H1 (cell line): ENCODE measurements at regions not wholly inside any gene's neighbourhood (a gene's known extent, or its start where the extent isn't known, plus 50 kb on each side); places are given as distances from the start of the nearest gene placed in this dataset.

Source experiments
- CTCF ChIA-PET: fragments of 300-600 bp; sonication (Branson Sonifier 250); formaldehyde crosslinking; loops from one replicate; lab custom pipeline; 2021; ENCODE audit not compliant: partially characterized antibody; lab: Charles Lee
- POLR2A ChIA-PET: fragments of 300-600 bp; sonication (Branson Sonifier 250); formaldehyde crosslinking; loops from one replicate; lab custom pipeline; 2021; ENCODE audit warnings: inconsistent platforms; ENCODE audit not compliant: partially characterized antibody; lab: Charles Lee
- DNase-seq, 2 experiments: peaks; one replicate each; pipeline versions ENCODE4 v3.0.0 to v3.0.0-alpha.2; 2010 to 2022; ENCODE audit warnings: low spot score in 2 of 2, low read depth in 1 of 2, mixed read lengths in 1 of 2
- FAIRE-seq: peaks from 2 replicates; lab custom pipeline; 2011; peaks lifted over from hg19 to GRCh38; lab: Jason Lieb, UNC
- H2AFZ ChIP-seq: 2 replicates; pipeline ENCODE4 v1.8.1; 2012; ENCODE audit warnings: low read length, inconsistent platforms
- H2AK5ac ChIP-seq: 2 replicates; pipeline ENCODE4 v1.6.1; 2013; ENCODE audit warnings: low read depth, low read length
- H2BK120ac ChIP-seq: replicated peaks from 2 replicates; pipeline ENCODE3; 2013; ENCODE audit warnings: low read depth, low read length, inconsistent platforms
- H2BK12ac ChIP-seq: 2 replicates; pipeline ENCODE4 v1.6.1; 2013; ENCODE audit warnings: low read depth, low read length
- H2BK15ac ChIP-seq: 2 replicates; pipeline ENCODE4 v1.6.1; 2013; ENCODE audit warnings: low read length
- H2BK20ac ChIP-seq: 2 replicates; pipeline ENCODE4 v1.6.1; 2013; ENCODE audit warnings: low read length
- H2BK5ac ChIP-seq: 2 replicates; pipeline ENCODE4 v1.6.1; 2013; ENCODE audit warnings: low read depth, low read length
- H3K14ac ChIP-seq: 2 replicates; pipeline ENCODE4 v1.6.1; 2013; ENCODE audit warnings: inconsistent platforms; ENCODE audit not compliant: insufficient read length
- H3K18ac ChIP-seq: 2 replicates; pipeline ENCODE4 v1.6.1; 2013; ENCODE audit warnings: low read length; ENCODE audit errors: extremely low read depth
- H3K23ac ChIP-seq: 2 replicates; pipeline ENCODE4 v1.6.1; 2013; ENCODE audit warnings: inconsistent platforms; ENCODE audit not compliant: insufficient read length
- H3K23me2 ChIP-seq: 2 replicates; pipeline ENCODE4 v1.6.1; 2013; ENCODE audit warnings: low read depth, low read length
- H3K27ac ChIP-seq: 2 replicates; pipeline ENCODE4 v1.6.1; 2011; ENCODE audit warnings: low read depth, low read length, inconsistent platforms
- H3K27me3 ChIP-seq, 4 experiments: replicated peaks in 1 of 4; 1 replicate in 1 of 4; 2 replicates in 3 of 4; pipeline versions ENCODE4 v1.6.1 to v1.8.1; 2011 to 2013; ENCODE audit warnings: low read length in 3 of 4, mild to moderate bottlenecking in 3 of 4, inconsistent platforms in 2 of 4, mixed read lengths in 2 of 4, moderate library complexity in 1 of 4; ENCODE audit not compliant: control insufficient read depth in 3 of 4, insufficient read depth in 3 of 4; ENCODE audit errors: extremely low read depth in 1 of 4
- H3K36me3 ChIP-seq, 4 experiments: 2 replicates each; pipeline versions ENCODE4 v1.6.1 to v1.8.1; 2011 to 2013; ENCODE audit warnings: mild to moderate bottlenecking in 4 of 4, low read length in 3 of 4, moderate library complexity in 2 of 4, control low read depth in 1 of 4, inconsistent platforms in 1 of 4; ENCODE audit not compliant: insufficient read depth in 4 of 4, control insufficient read depth in 2 of 4
- H3K4ac ChIP-seq: replicated peaks from 2 replicates; pipeline ENCODE3; 2013; ENCODE audit warnings: low read length, low read depth, mixed read lengths, inconsistent platforms; ENCODE audit not compliant: insufficient read length
- H3K4me1 ChIP-seq, 4 experiments: replicated peaks in 1 of 4; 1 replicate in 1 of 4; 2 replicates in 3 of 4; pipeline versions ENCODE4 v1.6.1 to v1.8.1; 2011 to 2013; ENCODE audit warnings: low read length in 3 of 4, inconsistent platforms in 2 of 4, mixed read lengths in 1 of 4; ENCODE audit not compliant: insufficient read depth in 4 of 4, control insufficient read depth in 3 of 4
- H3K4me2 ChIP-seq, 2 experiments: 2 replicates each; pipeline versions ENCODE4 v1.6.1 to v1.8.1; 2011 to 2013; ENCODE audit warnings: low read depth in 2 of 2, low read length in 2 of 2, control low read depth in 1 of 2, inconsistent platforms in 1 of 2, mild to moderate bottlenecking in 1 of 2; ENCODE audit not compliant: insufficient read depth in 1 of 2
- H3K4me3 ChIP-seq, 4 experiments: fragments of 200-600, 300-600 bp in 1 of 4; sonication (generic), shearing (Covaris generic), sonication (Bioruptor Twin) in 1 of 4; 2 replicates each; pipeline versions ENCODE4 v1.5.1 to v1.8.1; 2011 to 2016; ENCODE audit warnings: low read length in 4 of 4, low read depth in 3 of 4, control low read depth in 2 of 4, inconsistent platforms in 2 of 4, mild to moderate bottlenecking in 2 of 4, mixed read lengths in 1 of 4, moderate library complexity in 1 of 4; ENCODE audit not compliant: insufficient read depth in 2 of 4; ENCODE audit errors: extremely low read depth in 1 of 4
- H3K56ac ChIP-seq: replicated peaks from 2 replicates; pipeline ENCODE3; 2013; ENCODE audit warnings: low read depth, mild to moderate bottlenecking, mixed read lengths, low read length, inconsistent platforms; ENCODE audit not compliant: insufficient read length
- H3K79me1 ChIP-seq: 2 replicates; pipeline ENCODE4 v1.6.1; 2013; ENCODE audit warnings: low read depth, low read length, control low read depth
- H3K79me2 ChIP-seq, 2 experiments: 2 replicates each; pipeline versions ENCODE4 v1.6.1 to v1.8.1; 2012 to 2013; ENCODE audit warnings: low read length in 2 of 2, mild to moderate bottlenecking in 2 of 2, inconsistent platforms in 1 of 2; ENCODE audit not compliant: insufficient read depth in 2 of 2, control insufficient read depth in 1 of 2
- H3K9ac ChIP-seq, 4 experiments: replicated peaks in 1 of 4; 1 replicate in 1 of 4; 2 replicates in 3 of 4; pipeline versions ENCODE4 v1.6.1 to v1.8.1; 2011 to 2013; ENCODE audit warnings: low read depth in 3 of 4, low read length in 3 of 4, control low read depth in 2 of 4, mild to moderate bottlenecking in 2 of 4, moderate library complexity in 2 of 4, inconsistent platforms in 1 of 4; ENCODE audit errors: extremely low read depth in 1 of 4
- H3K9me3 ChIP-seq, 2 experiments: 2 replicates each; pipeline versions ENCODE4 v1.6.1 to v1.8.1; 2012 to 2013; ENCODE audit warnings: mild to moderate bottlenecking in 2 of 2, moderate library complexity in 2 of 2, control low read depth in 1 of 2, inconsistent platforms in 1 of 2, low read depth in 1 of 2, low read length in 1 of 2, mixed read lengths in 1 of 2; ENCODE audit not compliant: insufficient read depth in 2 of 2
- H4K20me1 ChIP-seq, 2 experiments: replicated peaks in 1 of 2; 2 replicates each; pipeline versions ENCODE3 to v1.8.1; 2011 to 2013; ENCODE audit warnings: inconsistent platforms in 2 of 2, low read length in 2 of 2, mild to moderate bottlenecking in 1 of 2; ENCODE audit not compliant: insufficient read depth in 2 of 2, control insufficient read depth in 1 of 2
- H4K5ac ChIP-seq: 2 replicates; pipeline ENCODE4 v1.6.1; 2013; ENCODE audit warnings: low read length, low read depth, mixed read lengths, inconsistent platforms; ENCODE audit not compliant: insufficient read length
- H4K8ac ChIP-seq: 2 replicates; pipeline ENCODE4 v1.8.0; 2013; ENCODE audit warnings: mild to moderate bottlenecking, moderate library complexity, low read length, inconsistent platforms; ENCODE audit not compliant: insufficient read depth; ENCODE audit errors: extremely low read depth
- H4K91ac ChIP-seq: replicated peaks from 2 replicates; pipeline ENCODE3; 2013; ENCODE audit warnings: low read length, mixed read lengths, inconsistent platforms; ENCODE audit not compliant: insufficient read length
- ASH2L ChIP-seq: fragments of 200-600, 300-600 bp; sonication (generic); IDR thresholded peaks from one replicate; pipeline ENCODE4 v1.7.1; 2017; ENCODE audit warnings: low read length
- BCL11A ChIP-seq, 2 experiments: IDR thresholded peaks; one replicate each; pipeline ENCODE4 v1.6.1; 2011; ENCODE audit warnings: low read depth in 2 of 2, low read length in 2 of 2, mild to moderate bottlenecking in 2 of 2
- CEBPB ChIP-seq: IDR thresholded peaks from 2 replicates; pipeline ENCODE4 v1.6.1; 2012; ENCODE audit warnings: low read depth, low read length
- KDM5A ChIP-seq: fragments of 200-600 bp; IDR thresholded peaks from 2 replicates; pipeline ENCODE4 v1.7.1; 2012; ENCODE audit warnings: mild to moderate bottlenecking, low read length, inconsistent platforms, mixed read lengths
- POLR2A ChIP-seq, 2 experiments: IDR thresholded peaks; 1 replicate in 1 of 2; 2 replicates in 1 of 2; pipeline ENCODE4 v1.6.1; 2011; ENCODE audit warnings: low read depth in 2 of 2, low read length in 2 of 2, mild to moderate bottlenecking in 2 of 2; ENCODE audit errors: control extremely low read depth in 1 of 2
- RXRA ChIP-seq: IDR thresholded peaks from 2 replicates; pipeline ENCODE4 v1.6.1; 2011; ENCODE audit warnings: low read depth, mild to moderate bottlenecking, low read length, moderate library complexity; ENCODE audit not compliant: insufficient read depth
- SIX5 ChIP-seq: IDR thresholded peaks from 2 replicates; pipeline ENCODE4 v1.6.1; 2011; ENCODE audit warnings: mild to moderate bottlenecking, low read depth, low read length
- ZNF274 ChIP-seq: IDR thresholded peaks from 2 replicates; pipeline ENCODE4 v1.7.0; 2012; ENCODE audit warnings: low read length, borderline replicate concordance; ENCODE audit errors: extremely low read depth
- WGBS, 2 experiments: shearing (Covaris generic) in 1 of 2; methylation state at CpG; one replicate each; pipeline versions ENCODE4 v1.1.6 to v1.1.7; 2013 to 2015; ENCODE audit warnings: low lambda C conversion rate in 2 of 2, mixed read lengths in 2 of 2, inconsistent platforms in 1 of 2, low coverage in 1 of 2, missing lambda C conversion rate in 1 of 2; ENCODE audit not compliant: insufficient replicate concordance in 2 of 2, insufficient coverage in 1 of 2, insufficient read length in 1 of 2; ENCODE audit errors: extremely low coverage in 1 of 2, missing lambda C conversion rate in 1 of 2; 5-methylcytosine and 5-hydroxymethylcytosine counted together
- TF ChIP-seq, protein P1 (sequence below): IDR thresholded peaks from 2 replicates; pipeline ENCODE4 v1.6.1; 2012; ENCODE audit warnings: inconsistent platforms

DNA sequence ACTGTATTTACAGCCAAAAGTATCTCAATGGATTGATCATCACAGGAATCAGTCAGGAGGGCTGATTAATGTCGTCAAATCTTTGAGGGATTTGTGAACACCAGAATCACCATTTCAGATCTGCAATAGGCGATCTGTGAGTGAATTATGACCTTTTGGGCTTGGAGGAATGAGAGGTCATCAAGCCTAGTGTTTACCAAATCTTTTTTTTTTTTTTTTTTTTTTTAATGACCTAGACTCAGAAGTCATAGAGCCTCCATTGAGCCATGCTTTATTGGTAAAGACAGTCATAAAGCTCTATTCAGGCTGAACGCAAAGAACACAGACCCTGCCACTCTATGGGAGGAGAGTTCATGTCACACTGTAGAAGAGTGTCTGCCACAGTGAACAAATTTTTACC is 97.7 kb downstream of the SOCS6 start:
- H3K27me3 ChIP-seq = no peaks in the 10 kb centered on the region
- DNase-seq = no peak
- H3K9me3 ChIP-seq = no peaks in the 10 kb centered on the region
- TF ChIP-seq SIX5 = no peak
- TF ChIP-seq, protein P1, sequence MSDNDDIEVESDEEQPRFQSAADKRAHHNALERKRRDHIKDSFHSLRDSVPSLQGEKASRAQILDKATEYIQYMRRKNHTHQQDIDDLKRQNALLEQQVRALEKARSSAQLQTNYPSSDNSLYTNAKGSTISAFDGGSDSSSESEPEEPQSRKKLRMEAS = no peak
- no peak for TF ChIP-seq BCL11A (IDR thresholded peaks at IDR 0.05; ENCODE audit: low read depth in 2 of 2, low read length in 2 of 2)
- no peak for TF ChIP-seq ASH2L
- TF ChIP-seq ZNF274 = no peak
- no peak for TF ChIP-seq KDM5A
- TF ChIP-seq POLR2A (IDR thresholded peaks at IDR 0.05; ENCODE audit: control extremely low read depth in 1 of 2, low read depth in 2 of 2, low read length in 2 of 2) = no peak
- TF ChIP-seq RXRA = no peak
- TF ChIP-seq CEBPB = no peak

More for the DNA sequence above, 97.7 kb downstream of the SOCS6 start:
- ChIA-PET POLR2A (no interaction called here), CTCF (interaction anchor here (1.1 kb wide), 1 partner anchor 1540 kb away, joined by 4 read pairs; no protein-coding TSS in a partner anchor)
- Histone ChIP-seq H2BK120ac (no peak overlapping the region), H3K14ac (no peak overlapping the region), H3K4me2 (no peak overlapping the region), H3K4ac (no peak overlapping the region), H2BK5ac (no peak overlapping the region), H3K18ac (no peak overlapping the region), H3K23ac (no peak overlapping the region), H3K4me3 (no peak overlapping the region), H4K20me1 (no peaks in the 10 kb centered on the region), H3K79me1 (no peaks in the 10 kb centered on the region), H3K79me2 (no peaks in the 10 kb centered on the region), H4K91ac (no peak overlapping the region), H3K4me1 (no peaks in the 10 kb centered on the region), H4K5ac (no peak overlapping the region), H4K8ac (no peak overlapping the region), H3K27ac (no peak overlapping the region), H3K36me3 (no peaks in the 10 kb centered on the region), H2BK12ac (no peak overlapping the region), H3K23me2 (no peaks in the 10 kb centered on the region), H2BK15ac (no peak overlapping the region), H3K56ac (no peak overlapping the region), H2AFZ (no peak overlapping the region), H2BK20ac (no peak overlapping the region), H2AK5ac (no peak overlapping the region), H3K9ac (no peak overlapping the region)
- WGBS, 2 experiments = 90% methylated on average over 3 of the region's 3 CpGs; no CpG with 5 or more reads in 1 of the 2 experiments
- no peak for FAIRE-seq
